Colonic mucosa (tissue), 4 donors: ENCODE measurements at regions not wholly inside any gene's neighbourhood (a gene's known extent, or its start where the extent isn't known, plus 50 kb on each side); places are given as distances from the start of the nearest gene placed in this dataset.

Experiments used
- DNase-seq: peaks from one replicate; pipeline ENCODE4 v3.0.0-alpha.2; 2020
- H3K27ac ChIP-seq: fragments of 200-600 bp; one replicate; pipeline ENCODE4 v1.8.0; 2021
- H3K27me3 ChIP-seq: fragments of 200-600 bp; one replicate; pipeline ENCODE4 v1.8.0; 2021
- H3K36me3 ChIP-seq: fragments of 200-600 bp; one replicate; pipeline ENCODE4 v1.8.0; 2021
- H3K4me1 ChIP-seq: fragments of 200-600 bp; one replicate; pipeline ENCODE4 v1.8.0; 2021; ENCODE audit warnings: mild to moderate bottlenecking
- H3K4me3 ChIP-seq: fragments of 200-600 bp; one replicate; pipeline ENCODE4 v1.8.0; 2021
- H3K9ac ChIP-seq, 2 donors: one replicate each; pipeline ENCODE4 v1.7.0; 2013; ENCODE audit warnings: control low read depth in 2 of 2, low read depth in 2 of 2, low read length in 2 of 2
- H3K9me3 ChIP-seq: fragments of 200-600 bp; one replicate; pipeline ENCODE4 v1.8.0; 2021
- CTCF ChIP-seq: fragments of 200-600 bp; IDR thresholded peaks from one replicate; pipeline ENCODE4 v1.8.0; 2022; ENCODE audit warnings: antibody characterized with exemption, mild to moderate bottlenecking
- intact Hi-C: fragments of 100-400 bp; cut with DNase I; formaldehyde crosslinking; loops from one replicate; pipeline ENCODE4 v1.14.1; 2022
- donor health status: healthy.
- donor health status: DM: no; HTN: no; CAD: no.
- donor health status: DM: no; HTN: no; CAD: no.

GRCh38 chr7:98509836-98510235 is 107.2 kb upstream of the NPTX2 start:
- no peaks in the 10 kb centered on the region for H3K9me3 ChIP-seq
- intact Hi-C loops = no loop called here
- TF ChIP-seq CTCF = no peak
- H3K4me3 ChIP-seq = no peak overlapping the region
- H3K9ac ChIP-seq = no peak overlapping the region
- DNase-seq = no peak
- no peaks in the 10 kb centered on the region for H3K4me1 ChIP-seq
- H3K36me3 ChIP-seq = no peaks in the 10 kb centered on the region
- no peaks in the 10 kb centered on the region for H3K27me3 ChIP-seq
- H3K27ac ChIP-seq = no peak overlapping the region

GRCh38 chr7:98506471-98506870 is 105.6 kb upstream of the BAIAP2L1 start:
- H3K27ac ChIP-seq = no peak overlapping the region
- TF ChIP-seq CTCF = no peak
- H3K4me3 ChIP-seq = no peak overlapping the region
- intact Hi-C loops = no loop called here
- no peak overlapping the region for H3K9ac ChIP-seq
- no peaks in the 10 kb centered on the region for H3K36me3 ChIP-seq
- DNase-seq = no peak
- no peaks in the 10 kb centered on the region for H3K27me3 ChIP-seq
- H3K4me1 ChIP-seq = no peaks in the 10 kb centered on the region
- H3K9me3 ChIP-seq = no peaks in the 10 kb centered on the region

- Histone ChIP-seq H3K36me3 (no peaks in the 10 kb centered on the region), H3K4me1 (no peaks in the 10 kb centered on the region), H3K9ac (no peak overlapping the region), H3K4me3 (no peak overlapping the region), H3K27ac (no peak overlapping the region), H3K27me3 (no peaks in the 10 kb centered on the region), H3K9me3 (no peaks in the 10 kb centered on the region)
- no peak for TF ChIP-seq CTCF
- DNase-seq = no peak
- intact Hi-C loops = no loop called here
Measured at GRCh38 chr7:98500764-98501163, 99.9 kb upstream of the BAIAP2L1 start.

GRCh38 chr7:98496618-98497017 is 95.7 kb upstream of the BAIAP2L1 start:
- no peak overlapping the region for H3K9ac ChIP-seq
- H3K27ac ChIP-seq = no peak overlapping the region
- H3K9me3 ChIP-seq = no peaks in the 10 kb centered on the region
- H3K4me3 ChIP-seq = no peak overlapping the region
- DNase-seq = no peak
- no peaks in the 10 kb centered on the region for H3K36me3 ChIP-seq
- no peak for TF ChIP-seq CTCF
- no peaks in the 10 kb centered on the region for H3K4me1 ChIP-seq
- H3K27me3 ChIP-seq = no peaks in the 10 kb centered on the region
- intact Hi-C loops = no loop called here

- intact Hi-C loops = no loop called here
- TF ChIP-seq CTCF = no peak
- Histone ChIP-seq H3K4me3 (no peak overlapping the region), H3K4me1 (no peaks in the 10 kb centered on the region), H3K9me3 (no peaks in the 10 kb centered on the region), H3K27ac (no peak overlapping the region), H3K9ac (no peak overlapping the region), H3K36me3 (no peaks in the 10 kb centered on the region), H3K27me3 (no peaks in the 10 kb centered on the region)
- no peak for DNase-seq
Measured at GRCh38 chr7:98495200-98495955, 94.5 kb upstream of the BAIAP2L1 start.
